NCI-H2107 treated with DMSO at 0.1 percent for 48 hours (cell line): ENCODE measurements at regions not wholly inside any gene's neighbourhood (a gene's known extent, or its start where the extent isn't known, plus 50 kb on each side); places are given as distances from the start of the nearest gene placed in this dataset.
"Not testable (repeated sequence)": the region's sequence is repeated elsewhere in the genome, so short reads cannot be mapped to it uniquely, and the experiment has no call there.

ENCODE experiments used
- DNase-seq: peaks from one replicate; lab custom pipeline; 2025; ENCODE audit not compliant: unreplicated experiment; lab: John Stamatoyannopoulos, UW

- DNase-seq, result no peak
Observed at GRCh38 chr10:65394502-65395297, 1531.1 kb upstream of the LRRTM3 start.

- no peak for DNase-seq
Observed at GRCh38 chr10:65395631-65396030, 1530.2 kb upstream of the LRRTM3 start.

- DNase-seq, result no peak
Observed at GRCh38 chr10:65396997-65397396, 1528.8 kb upstream of the LRRTM3 start.

- no peak for DNase-seq
Observed at GRCh38 chr10:65408401-65408800, 1517.4 kb upstream of the LRRTM3 start.

GRCh38 chr10:65413001-65413400 lies 1512.8 kb upstream of the LRRTM3 start:
- no peak for DNase-seq

GRCh38 chr10:65415318-65415717 lies 1510.5 kb upstream of the LRRTM3 start:
- DNase-seq, result no peak

- no peak for DNase-seq
Observed at GRCh38 chr10:65416094-65416493, 1509.7 kb upstream of the LRRTM3 start.

- no peak for DNase-seq
Observed at GRCh38 chr10:65419629-65420028, 1506.2 kb upstream of the LRRTM3 start.

GRCh38 chr10:65423043-65423442 lies 1502.8 kb upstream of the LRRTM3 start:
- DNase-seq, result no peak

- not testable (repeated sequence) for DNase-seq
Observed at GRCh38 chr10:65429381-65429780, 1496.5 kb upstream of the LRRTM3 start.

- DNase-seq, result no peak
Observed at GRCh38 chr10:65430979-65431378, 1494.9 kb upstream of the LRRTM3 start.

- DNase-seq, result no peak
Observed at GRCh38 chr10:65470986-65471385, 1454.8 kb upstream of the LRRTM3 start.

- DNase-seq, result no peak
Observed at GRCh38 chr10:65482848-65483247, 1443.0 kb upstream of the LRRTM3 start.

- DNase-seq, result no peak
Observed at GRCh38 chr10:65491799-65492198, 1434.0 kb upstream of the LRRTM3 start.

- DNase-seq, result no peak
Observed at GRCh38 chr10:65496541-65496940, 1429.3 kb upstream of the LRRTM3 start.

GRCh38 chr10:65497837-65498236 lies 1428.0 kb upstream of the LRRTM3 start:
- no peak for DNase-seq

GRCh38 chr10:65500716-65501115 lies 1425.1 kb upstream of the LRRTM3 start:
- DNase-seq, result no peak

- no peak for DNase-seq
Observed at GRCh38 chr10:65501259-65501658, 1424.6 kb upstream of the LRRTM3 start.

- DNase-seq, result no peak
Observed at GRCh38 chr10:65518379-65518778, 1407.5 kb upstream of the LRRTM3 start.

- DNase-seq, result no peak
Observed at GRCh38 chr10:65528986-65529385, 1396.8 kb upstream of the LRRTM3 start.

GRCh38 chr10:65531545-65531944 lies 1394.3 kb upstream of the LRRTM3 start:
- DNase-seq, result no peak

- no peak for DNase-seq
Observed at GRCh38 chr10:65534771-65535170, 1391.1 kb upstream of the LRRTM3 start.

GRCh38 chr10:65544756-65545155 lies 1381.1 kb upstream of the LRRTM3 start:
- no peak for DNase-seq
